ENCODE measurements at regions not wholly inside any gene's neighbourhood (a gene's known extent, or its start where the extent isn't known, plus 50 kb on each side); places are given as distances from the start of the nearest gene placed in this dataset.

DNA sequence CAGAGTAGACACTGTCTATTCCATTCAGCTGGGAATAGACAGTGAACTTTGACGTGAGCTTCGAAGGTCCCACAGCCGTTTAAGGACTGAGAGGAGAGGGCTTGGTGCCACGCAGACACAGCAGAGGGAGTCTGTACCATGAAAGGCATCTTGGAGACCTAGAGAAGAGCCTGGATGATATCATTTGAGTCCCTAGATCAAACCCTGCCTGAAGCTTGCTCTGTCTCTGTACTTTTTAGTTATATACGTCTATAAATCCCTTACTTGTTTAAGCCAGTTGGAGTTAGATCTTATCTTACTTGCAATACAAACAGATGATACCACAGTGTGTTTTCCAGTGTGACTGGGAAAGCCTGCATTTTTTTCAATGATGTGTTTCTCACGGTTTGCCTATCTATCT lies 128.9 kb upstream of the RTL1 start:
- TF ChIP-seq, protein P1, sequence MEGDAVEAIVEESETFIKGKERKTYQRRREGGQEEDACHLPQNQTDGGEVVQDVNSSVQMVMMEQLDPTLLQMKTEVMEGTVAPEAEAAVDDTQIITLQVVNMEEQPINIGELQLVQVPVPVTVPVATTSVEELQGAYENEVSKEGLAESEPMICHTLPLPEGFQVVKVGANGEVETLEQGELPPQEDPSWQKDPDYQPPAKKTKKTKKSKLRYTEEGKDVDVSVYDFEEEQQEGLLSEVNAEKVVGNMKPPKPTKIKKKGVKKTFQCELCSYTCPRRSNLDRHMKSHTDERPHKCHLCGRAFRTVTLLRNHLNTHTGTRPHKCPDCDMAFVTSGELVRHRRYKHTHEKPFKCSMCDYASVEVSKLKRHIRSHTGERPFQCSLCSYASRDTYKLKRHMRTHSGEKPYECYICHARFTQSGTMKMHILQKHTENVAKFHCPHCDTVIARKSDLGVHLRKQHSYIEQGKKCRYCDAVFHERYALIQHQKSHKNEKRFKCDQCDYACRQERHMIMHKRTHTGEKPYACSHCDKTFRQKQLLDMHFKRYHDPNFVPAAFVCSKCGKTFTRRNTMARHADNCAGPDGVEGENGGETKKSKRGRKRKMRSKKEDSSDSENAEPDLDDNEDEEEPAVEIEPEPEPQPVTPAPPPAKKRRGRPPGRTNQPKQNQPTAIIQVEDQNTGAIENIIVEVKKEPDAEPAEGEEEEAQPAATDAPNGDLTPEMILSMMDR (IDR thresholded peaks at IDR 0.05; ENCODE audit: low read depth, low read length) = no peak
- no peak for TF ChIP-seq EZH2phosphoT487 (IDR thresholded peaks at IDR 0.05; ENCODE audit: low read depth)

All from OCI-LY3 (cell line).